Smooth muscle cell (in vitro differentiated cells): ENCODE measurements at regions not wholly inside any gene's neighbourhood (a gene's known extent, or its start where the extent isn't known, plus 50 kb on each side); places are given as distances from the start of the nearest gene placed in this dataset.

Experiments
- DNase-seq: peaks from one replicate; lab custom pipeline; 2025; ENCODE audit not compliant: unreplicated experiment; lab: John Stamatoyannopoulos, UW
- H2AFZ ChIP-seq: fragments of 200-600 bp; sonication (generic); 2 replicates; pipeline ENCODE4 v1.6.0; 2016; ENCODE audit warnings: antibody characterized with exemption, low read depth, mild to moderate bottlenecking
- H3F3A ChIP-seq: fragments of 200-600 bp; sonication (generic); 2 replicates; pipeline ENCODE4 v1.6.0; 2017; ENCODE audit warnings: antibody characterized with exemption, low read depth
- H3K27ac ChIP-seq: fragments of 200-600 bp; sonication (generic); 2 replicates; pipeline ENCODE4 v1.5.1; 2016; ENCODE audit warnings: low read depth, mild to moderate bottlenecking
- H3K27me3 ChIP-seq: fragments of 200-600 bp; sonication (generic); 2 replicates; pipeline ENCODE4 v1.6.1; 2016; ENCODE audit warnings: low read depth, mild to moderate bottlenecking
- H3K36me3 ChIP-seq: fragments of 200-600 bp; sonication (generic); 2 replicates; pipeline ENCODE4 v1.5.1; 2016; ENCODE audit warnings: low read depth
- H3K4me1 ChIP-seq: fragments of 200-600 bp; sonication (generic); 2 replicates; pipeline ENCODE4 v1.5.1; 2016; ENCODE audit warnings: low read depth
- H3K4me2 ChIP-seq: fragments of 200-600 bp; sonication (generic); 2 replicates; pipeline ENCODE4 v1.6.0; 2016; ENCODE audit warnings: mild to moderate bottlenecking
- H3K4me3 ChIP-seq: fragments of 200-600 bp; sonication (generic); 2 replicates; pipeline ENCODE4 v1.5.1; 2016; ENCODE audit warnings: mild to moderate bottlenecking
- H3K79me2 ChIP-seq: fragments of 200-600 bp; sonication (generic); 2 replicates; pipeline ENCODE4 v1.6.0; 2016; ENCODE audit warnings: low read depth, mild to moderate bottlenecking
- H3K9ac ChIP-seq: fragments of 200-600 bp; sonication (generic); 2 replicates; pipeline ENCODE4 v1.6.0; 2016; ENCODE audit warnings: low read depth
- H3K9me3 ChIP-seq: fragments of 200-600 bp; sonication (generic); replicated peaks from 2 replicates; pipeline ENCODE4 v1.5.1; 2016; ENCODE audit warnings: low read depth
- H4K20me1 ChIP-seq: fragments of 200-600 bp; sonication (generic); 2 replicates; pipeline ENCODE4 v1.6.0; 2016; ENCODE audit warnings: low read depth
- CTCF ChIP-seq: fragments of 200-600 bp; sonication (generic); IDR thresholded peaks from 2 replicates; pipeline ENCODE4 v1.5.1; 2017; ENCODE audit warnings: borderline replicate concordance, mild to moderate bottlenecking, antibody characterized with exemption; ENCODE audit not compliant: insufficient read depth, poor library complexity, severe bottlenecking
- WGBS: methylation state at CpG from one replicate; pipeline ENCODE4 v1.1.7; 2016; ENCODE audit warnings: low lambda C conversion rate; 5-methylcytosine and 5-hydroxymethylcytosine counted together

DNA sequence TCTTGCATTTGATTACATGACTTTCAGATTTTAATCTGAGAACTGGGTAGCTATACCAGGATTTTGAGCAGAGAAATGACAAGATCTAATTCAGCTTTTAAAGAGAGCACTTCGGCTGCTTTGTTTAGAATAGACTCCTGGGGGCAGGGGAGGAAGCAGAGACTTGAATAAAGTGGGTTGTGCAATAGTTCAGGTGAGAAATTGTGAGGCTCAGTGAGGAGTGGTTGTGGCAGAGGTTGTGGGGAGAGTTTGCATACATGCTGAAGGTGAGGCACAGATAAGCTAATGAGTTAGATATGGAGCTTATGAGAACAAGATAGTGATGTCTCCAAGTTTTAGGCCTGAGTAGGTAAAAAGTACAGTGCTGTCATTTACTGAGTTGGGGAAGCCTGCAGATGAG is 281.4 kb downstream of the FLRT2 start:
- no peak for TF ChIP-seq CTCF
- Histone ChIP-seq H3K79me2 (no peaks in the 10 kb centered on the region), H3K36me3 (no peaks in the 10 kb centered on the region), H4K20me1 (no peaks in the 10 kb centered on the region), H3K4me3 (no peak overlapping the region), H2AFZ (no peak overlapping the region), H3K9me3 (no peaks in the 10 kb centered on the region), H3F3A (no peaks in the 10 kb centered on the region), H3K4me2 (no peak overlapping the region), H3K9ac (no peak overlapping the region), H3K27me3 (no peaks in the 10 kb centered on the region), H3K4me1 (no peaks in the 10 kb centered on the region), H3K27ac (no peak overlapping the region)
- 57% methylated on average over 1 of the region's 1 CpG for WGBS
- no peak for DNase-seq

DNA sequence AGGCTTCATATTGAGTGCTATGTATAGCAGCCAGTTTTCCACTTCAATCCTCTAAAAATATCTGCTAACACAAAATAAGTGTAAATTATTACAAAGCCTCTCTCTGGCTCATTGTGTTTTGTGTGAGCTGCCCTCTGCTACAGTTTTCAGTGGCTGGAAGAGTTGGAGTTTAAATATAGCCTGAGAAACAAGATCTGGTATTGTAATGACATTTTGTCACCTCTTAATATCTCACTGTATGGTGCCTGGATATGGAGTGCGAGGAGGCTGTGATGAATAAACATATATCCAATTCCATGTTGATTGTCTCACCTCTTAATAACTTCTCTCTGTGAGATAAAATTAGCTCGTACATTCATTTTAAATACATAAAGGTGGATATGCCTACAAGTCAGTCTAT is 269.7 kb downstream of the FLRT2 start:
- 82% methylated on average over 2 of the region's 2 CpGs for WGBS
- Histone ChIP-seq H3K9me3 (no peaks in the 10 kb centered on the region), H3K9ac (no peak overlapping the region), H3K27me3 (no peaks in the 10 kb centered on the region), H3K36me3 (no peaks in the 10 kb centered on the region), H3K4me1 (no peaks in the 10 kb centered on the region), H3K4me3 (no peak overlapping the region), H3K79me2 (no peaks in the 10 kb centered on the region), H3K27ac (no peak overlapping the region), H3K4me2 (no peak overlapping the region), H4K20me1 (no peaks in the 10 kb centered on the region), H2AFZ (no peak overlapping the region), H3F3A (no peaks in the 10 kb centered on the region)
- no peak for DNase-seq
- TF ChIP-seq CTCF: no peak

- Histone ChIP-seq H3K9ac (no peak overlapping the region), H3K36me3 (no peaks in the 10 kb centered on the region), H3K79me2 (no peaks in the 10 kb centered on the region), H3K4me1 (no peaks in the 10 kb centered on the region), H3K27me3 (no peaks in the 10 kb centered on the region), H2AFZ (no peak overlapping the region), H3K27ac (no peak overlapping the region), H3K4me2 (no peak overlapping the region), H3K9me3 (no peaks in the 10 kb centered on the region), H3K4me3 (no peak overlapping the region), H4K20me1 (no peaks in the 10 kb centered on the region), H3F3A (no peaks in the 10 kb centered on the region)
- DNase-seq: no peak
- 82% methylated on average over 5 of the region's 5 CpGs for WGBS
- no peak for TF ChIP-seq CTCF
Measured at GRCh38 chr14:85798856-85799255, 268.9 kb downstream of the FLRT2 start.

DNA sequence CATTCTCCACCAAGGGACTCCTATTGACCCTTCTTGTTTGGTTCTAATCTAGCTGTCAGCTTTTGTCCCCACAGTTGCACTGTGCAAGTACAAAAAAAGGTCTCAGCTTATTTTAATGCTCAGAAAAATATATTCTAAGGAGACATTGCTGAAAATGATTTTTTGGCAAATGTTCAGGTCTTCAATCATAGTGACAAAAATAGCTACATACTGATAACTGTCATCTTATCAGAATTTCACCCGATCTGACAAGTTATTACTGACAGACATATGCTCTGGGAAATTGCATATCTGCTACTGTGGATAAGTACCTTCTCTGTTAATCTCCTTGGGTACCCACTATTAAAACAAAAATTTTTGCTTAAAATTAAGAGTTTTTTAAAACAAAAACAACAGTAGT is 263.6 kb downstream of the FLRT2 start:
- H2AFZ ChIP-seq: no peak overlapping the region
- 85% methylated on average over 1 of the region's 1 CpG for WGBS

More for the DNA sequence above, 263.6 kb downstream of the FLRT2 start:
- Histone ChIP-seq H3K36me3 (no peaks in the 10 kb centered on the region), H3K9ac (no peak overlapping the region), H3K4me3 (no peak overlapping the region), H3K9me3 (no peaks in the 10 kb centered on the region), H4K20me1 (no peaks in the 10 kb centered on the region), H3K4me1 (no peaks in the 10 kb centered on the region), H3F3A (no peaks in the 10 kb centered on the region), H3K27ac (no peak overlapping the region), H3K27me3 (no peaks in the 10 kb centered on the region), H3K79me2 (no peaks in the 10 kb centered on the region), H3K4me2 (no peak overlapping the region)
- no peak for TF ChIP-seq CTCF
- DNase-seq: no peak
